Trophoblast cell (in vitro differentiated cells and primary cell): ENCODE measurements at regions not wholly inside any gene's neighbourhood (a gene's known extent, or its start where the extent isn't known, plus 50 kb on each side); places are given as distances from the start of the nearest gene placed in this dataset.

ENCODE experiments used
- DNase-seq, 2 donors: peaks; one replicate each; pipeline ENCODE4 v3.0.0-alpha.2; 2016
- H2AFZ ChIP-seq: 2 replicates; pipeline ENCODE4 v1.6.1; 2013; ENCODE audit warnings: low read length, moderate library complexity, mild to moderate bottlenecking; ENCODE audit not compliant: insufficient read depth, poor library complexity
- H2AK5ac ChIP-seq: 2 replicates; pipeline ENCODE4 v1.6.1; 2013; ENCODE audit warnings: mild to moderate bottlenecking, low read length
- H2BK120ac ChIP-seq: 2 replicates; pipeline ENCODE4 v1.6.1; 2013; ENCODE audit warnings: low read length, mild to moderate bottlenecking, moderate library complexity; ENCODE audit not compliant: insufficient read depth, poor library complexity
- H2BK12ac ChIP-seq: 2 replicates; pipeline ENCODE4 v1.6.1; 2013; ENCODE audit warnings: mild to moderate bottlenecking, low read length, moderate library complexity
- H2BK5ac ChIP-seq: 2 replicates; pipeline ENCODE4 v1.6.1; 2013; ENCODE audit warnings: low read length, low read depth, moderate library complexity, mild to moderate bottlenecking; ENCODE audit not compliant: poor library complexity
- H3K14ac ChIP-seq: 2 replicates; pipeline ENCODE4 v1.6.1; 2013; ENCODE audit warnings: mild to moderate bottlenecking, low read length
- H3K18ac ChIP-seq: 2 replicates; pipeline ENCODE4 v1.6.1; 2013; ENCODE audit warnings: mild to moderate bottlenecking, low read length
- H3K23ac ChIP-seq: 2 replicates; pipeline ENCODE4 v1.6.1; 2013; ENCODE audit warnings: low read length
- H3K27ac ChIP-seq: 2 replicates; pipeline ENCODE4 v1.5.1; 2013; ENCODE audit warnings: low read depth, mild to moderate bottlenecking, inconsistent platforms, low read length, moderate library complexity
- H3K27me3 ChIP-seq: 2 replicates; pipeline ENCODE4 v1.6.1; 2013; ENCODE audit warnings: inconsistent platforms, mild to moderate bottlenecking, low read length, moderate library complexity; ENCODE audit not compliant: insufficient read depth
- H3K36me3 ChIP-seq, 2 experiments: 1 replicate in 1 of 2; 2 replicates in 1 of 2; pipeline ENCODE4 v1.6.1; 2013; ENCODE audit warnings: low read length in 2 of 2, mild to moderate bottlenecking in 2 of 2, moderate library complexity in 1 of 2; ENCODE audit not compliant: insufficient read depth in 2 of 2, control insufficient read depth in 1 of 2
- H3K4ac ChIP-seq: 2 replicates; pipeline ENCODE4 v1.6.1; 2013; ENCODE audit warnings: low read depth, mild to moderate bottlenecking, low read length, moderate library complexity
- H3K4me1 ChIP-seq, 2 experiments: 1 replicate in 1 of 2; 2 replicates in 1 of 2; pipeline ENCODE4 v1.6.1; 2013; ENCODE audit warnings: low read length in 2 of 2, mild to moderate bottlenecking in 2 of 2, moderate library complexity in 1 of 2; ENCODE audit not compliant: insufficient read depth in 2 of 2, control insufficient read depth in 1 of 2
- H3K4me2 ChIP-seq: 2 replicates; pipeline ENCODE4 v1.6.1; 2013; ENCODE audit warnings: inconsistent platforms, mild to moderate bottlenecking, low read length, moderate library complexity
- H3K4me3 ChIP-seq: 2 replicates; pipeline ENCODE4 v1.5.1; 2013; ENCODE audit warnings: mild to moderate bottlenecking, low read depth, low read length, inconsistent platforms
- H3K79me1 ChIP-seq: one replicate; pipeline ENCODE4 v1.6.1; 2013; ENCODE audit warnings: low read length
- H3K79me2 ChIP-seq: 2 replicates; pipeline ENCODE4 v1.6.1; 2013; ENCODE audit warnings: low read length, mild to moderate bottlenecking; ENCODE audit not compliant: control insufficient read depth, insufficient read depth, poor library complexity
- H3K9ac ChIP-seq: 2 replicates; pipeline ENCODE4 v1.6.1; 2013; ENCODE audit warnings: mild to moderate bottlenecking, low read length
- H3K9me3 ChIP-seq: 2 replicates; pipeline ENCODE4 v1.6.1; 2013; ENCODE audit warnings: low read depth, mild to moderate bottlenecking, control low read depth, inconsistent platforms, low read length; ENCODE audit not compliant: insufficient read depth
- H4K12ac ChIP-seq: 2 replicates; pipeline ENCODE4 v1.6.1; 2013; ENCODE audit warnings: low read depth, mild to moderate bottlenecking, low read length, moderate library complexity
- H4K8ac ChIP-seq: 2 replicates; pipeline ENCODE4 v1.6.1; 2013; ENCODE audit warnings: low read depth, mild to moderate bottlenecking, low read length, moderate library complexity
- H4K91ac ChIP-seq: one replicate; pipeline ENCODE4 v1.6.1; 2013; ENCODE audit warnings: low read depth, mild to moderate bottlenecking, low read length, moderate library complexity
- WGBS: extraction: QIAGEN DNeasy Blood & Tissue Kit; methylation state at CpG from one replicate; pipeline ENCODE4 v1.1.7; 2013; ENCODE audit warnings: missing lambda C conversion rate; ENCODE audit not compliant: insufficient read length, insufficient coverage; ENCODE audit errors: extremely low coverage; 5-methylcytosine and 5-hydroxymethylcytosine counted together

GRCh38 chr11:34566736-34567135 is 53.1 kb upstream of the ELF5 start:
- H4K91ac ChIP-seq: no peak overlapping the region
- no peak overlapping the region for H2BK5ac ChIP-seq
- H3K18ac ChIP-seq: no peak overlapping the region
- no peaks in the 10 kb centered on the region for H3K79me2 ChIP-seq
- no peak overlapping the region for H3K23ac ChIP-seq
- H2AK5ac ChIP-seq: no peak overlapping the region
- no peak overlapping the region for H3K27ac ChIP-seq
- H3K4ac ChIP-seq: no peak overlapping the region
- no peak overlapping the region for H2BK120ac ChIP-seq
- peaks cover 5 to 6% of the 10 kb centered on the region in 2 experiments for H3K4me1 ChIP-seq
- H3K9ac ChIP-seq: no peak overlapping the region
- no peaks in the 10 kb centered on the region for H3K36me3 ChIP-seq
- no peaks in the 10 kb centered on the region for H3K79me1 ChIP-seq
- no peak overlapping the region for H3K4me2 ChIP-seq
- H4K8ac ChIP-seq: no peak overlapping the region
- no peaks in the 10 kb centered on the region for H3K9me3 ChIP-seq
- WGBS: no CpG with 5 or more reads among the region's 4 CpGs
- H3K14ac ChIP-seq: no peak overlapping the region
- H3K4me3 ChIP-seq: no peak overlapping the region
- no peak overlapping the region for H2AFZ ChIP-seq
- DNase-seq: no peak
- H4K12ac ChIP-seq: no peak overlapping the region
- no peaks in the 10 kb centered on the region for H3K27me3 ChIP-seq
- H2BK12ac ChIP-seq: no peak overlapping the region

- Histone ChIP-seq H4K8ac (no peak overlapping the region), H3K14ac (no peak overlapping the region), H3K27ac (no peak overlapping the region), H3K9ac (no peak overlapping the region), H3K23ac (no peak overlapping the region), H4K91ac (no peak overlapping the region), H4K12ac (no peak overlapping the region), H3K27me3 (no peaks in the 10 kb centered on the region), H3K4ac (no peak overlapping the region), H2BK120ac (no peak overlapping the region), H2BK5ac (no peak overlapping the region), H3K79me2 (no peaks in the 10 kb centered on the region), H2AFZ (no peak overlapping the region), H3K79me1 (no peaks in the 10 kb centered on the region), H2BK12ac (no peak overlapping the region), H3K4me1 (peaks cover 5 to 6% of the 10 kb centered on the region in 2 experiments), H3K18ac (no peak overlapping the region), H3K4me3 (no peak overlapping the region), H3K36me3 (no peaks in the 10 kb centered on the region), H3K9me3 (no peaks in the 10 kb centered on the region), H3K4me2 (no peak overlapping the region), H2AK5ac (no peak overlapping the region)
- no CpG with 5 or more reads among the region's 4 CpGs for WGBS
- DNase-seq: no peak
Measured at GRCh38 chr11:34567733-34568132, 53.2 kb upstream of the EHF start.

- H2BK120ac ChIP-seq: no peak overlapping the region
- H3K14ac ChIP-seq: no peak overlapping the region
- peak; percentile 59 to 68 for DNase-seq
- H3K36me3 ChIP-seq: no peaks in the 10 kb centered on the region
- no peaks in the 10 kb centered on the region for H3K4me1 ChIP-seq
- no peaks in the 10 kb centered on the region for H3K79me2 ChIP-seq
- no peaks in the 10 kb centered on the region for H3K79me1 ChIP-seq
- no CpG with 5 or more reads among the region's 5 CpGs for WGBS
- no peaks in the 10 kb centered on the region for H3K27me3 ChIP-seq
- H4K8ac ChIP-seq: no peak overlapping the region
- H3K4ac ChIP-seq: no peak overlapping the region
- H3K4me2 ChIP-seq: no peak overlapping the region
- no peak overlapping the region for H3K27ac ChIP-seq
- no peaks in the 10 kb centered on the region for H3K9me3 ChIP-seq
- no peak overlapping the region for H3K23ac ChIP-seq
- no peak overlapping the region for H2AFZ ChIP-seq
- no peak overlapping the region for H2AK5ac ChIP-seq
- H4K91ac ChIP-seq: no peak overlapping the region
- no peak overlapping the region for H3K18ac ChIP-seq
- H3K9ac ChIP-seq: no peak overlapping the region
- H2BK12ac ChIP-seq: no peak overlapping the region
- no peak overlapping the region for H4K12ac ChIP-seq
- no peak overlapping the region for H3K4me3 ChIP-seq
- H2BK5ac ChIP-seq: no peak overlapping the region
Measured at GRCh38 chr11:34570584-34570983, 50.3 kb upstream of the EHF start.
